OCI-LY1 (cell line): ENCODE measurements at regions not wholly inside any gene's neighbourhood (a gene's known extent, or its start where the extent isn't known, plus 50 kb on each side); places are given as distances from the start of the nearest gene placed in this dataset.

Experiments
- H2AFZ ChIP-seq: fragments of 200-600 bp; sonication (generic), shearing (Covaris generic); 2 replicates; pipeline ENCODE4 v1.6.0; 2014; ENCODE audit warnings: antibody characterized with exemption, mild to moderate bottlenecking, low read length
- H3F3A ChIP-seq: fragments of 200-600 bp; sonication (generic), shearing (Covaris generic); 2 replicates; pipeline ENCODE4 v1.6.0; 2014; ENCODE audit warnings: mild to moderate bottlenecking, antibody characterized with exemption, low read length, moderate library complexity; ENCODE audit not compliant: insufficient read depth
- H3K27ac ChIP-seq: fragments of 200-600 bp; sonication (generic); 2 replicates; pipeline ENCODE4 v1.5.1; 2014; ENCODE audit warnings: low read length, mixed run types, mild to moderate bottlenecking, low read depth; ENCODE audit not compliant: poor library complexity, severe bottlenecking
- H3K27me3 ChIP-seq: fragments of 200-600 bp; sonication (generic); 2 replicates; pipeline ENCODE4 v1.6.0; 2014; ENCODE audit warnings: antibody characterized with exemption, mild to moderate bottlenecking, low read length, moderate library complexity; ENCODE audit not compliant: insufficient read depth
- H3K36me3 ChIP-seq: fragments of 200-600 bp; sonication (generic); 2 replicates; pipeline ENCODE4 v1.6.1; 2014; ENCODE audit warnings: mild to moderate bottlenecking, antibody characterized with exemption, low read length, moderate library complexity, mixed read lengths; ENCODE audit not compliant: insufficient read depth
- H3K4me1 ChIP-seq: fragments of 200-600 bp; sonication (generic); 2 replicates; pipeline ENCODE4 v1.5.1; 2014; ENCODE audit warnings: mild to moderate bottlenecking, low read length, moderate library complexity; ENCODE audit not compliant: insufficient read depth, severe bottlenecking
- H3K4me2 ChIP-seq: fragments of 200-600 bp; sonication (generic), shearing (Covaris generic); 2 replicates; pipeline ENCODE4 v1.6.1; 2014; ENCODE audit warnings: low read length
- H3K4me3 ChIP-seq: fragments of 200-600 bp; sonication (generic); 2 replicates; pipeline ENCODE4 v1.5.1; 2014; ENCODE audit warnings: low read length, low read depth, mild to moderate bottlenecking, mixed read lengths; ENCODE audit not compliant: poor library complexity, severe bottlenecking
- H3K79me2 ChIP-seq: fragments of 200-600 bp; shearing (Covaris generic); 2 replicates; pipeline ENCODE4 v1.6.1; 2016; ENCODE audit warnings: mixed run types, low read length, mixed read lengths; ENCODE audit not compliant: insufficient read depth
- H3K9ac ChIP-seq: fragments of 200-600 bp; sonication (generic), shearing (Covaris generic); 2 replicates; pipeline ENCODE4 v1.6.1; 2014; ENCODE audit warnings: mild to moderate bottlenecking, low read length, mixed read lengths
- H3K9me2 ChIP-seq: fragments of 200-600 bp; sonication (generic), shearing (Covaris generic); 2 replicates; pipeline ENCODE4 v1.6.1; 2014; ENCODE audit warnings: low read depth, mild to moderate bottlenecking, low read length, mixed read lengths
- H3K9me3 ChIP-seq: fragments of 200-600 bp; shearing (Covaris generic); 2 replicates; pipeline ENCODE4 v1.6.1; 2014; ENCODE audit warnings: low read length, mixed read lengths
- H4K20me1 ChIP-seq: fragments of 200-600 bp; sonication (generic), shearing (Covaris generic); 2 replicates; pipeline ENCODE4 v1.6.0; 2016; ENCODE audit warnings: mild to moderate bottlenecking, low read length; ENCODE audit not compliant: insufficient read depth
- EZH2 ChIP-seq: fragments of 200-600 bp; sonication (generic), shearing (Covaris generic); IDR thresholded peaks from 2 replicates; pipeline ENCODE4 v1.8.0; 2017; ENCODE audit warnings: borderline replicate concordance, mixed run types, mild to moderate bottlenecking, antibody characterized with exemption, low read length, moderate library complexity, mixed read lengths
- TF ChIP-seq, protein P1 (sequence below): fragments of 200-600 bp; sonication (generic), shearing (Covaris generic); IDR thresholded peaks from 2 replicates; pipeline ENCODE4 v1.5.1; 2017; ENCODE audit warnings: mild to moderate bottlenecking, antibody characterized with exemption, low read length, moderate library complexity, mixed read lengths

DNA sequence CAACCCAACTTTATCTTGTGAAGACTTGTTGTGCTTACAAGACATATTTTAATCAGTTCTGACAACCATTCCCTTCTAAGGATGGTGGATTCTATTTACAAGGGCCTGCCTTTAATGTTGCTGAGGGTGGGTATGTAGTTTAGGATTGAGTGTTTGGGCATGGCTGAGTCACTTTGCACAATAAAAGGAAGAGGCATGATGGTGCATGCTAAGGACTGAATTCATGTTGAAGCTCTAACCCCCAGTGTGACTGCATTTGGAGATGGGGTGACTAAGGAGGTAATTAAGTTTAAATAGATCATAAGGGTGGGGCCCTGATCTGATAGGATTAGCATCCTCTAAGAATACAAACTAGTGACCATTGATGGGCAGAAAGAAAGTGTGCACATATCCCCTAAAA is 196.1 kb upstream of the HS3ST3A1 start:
- H3K27ac ChIP-seq, result no peak overlapping the region
- TF ChIP-seq, protein P1, sequence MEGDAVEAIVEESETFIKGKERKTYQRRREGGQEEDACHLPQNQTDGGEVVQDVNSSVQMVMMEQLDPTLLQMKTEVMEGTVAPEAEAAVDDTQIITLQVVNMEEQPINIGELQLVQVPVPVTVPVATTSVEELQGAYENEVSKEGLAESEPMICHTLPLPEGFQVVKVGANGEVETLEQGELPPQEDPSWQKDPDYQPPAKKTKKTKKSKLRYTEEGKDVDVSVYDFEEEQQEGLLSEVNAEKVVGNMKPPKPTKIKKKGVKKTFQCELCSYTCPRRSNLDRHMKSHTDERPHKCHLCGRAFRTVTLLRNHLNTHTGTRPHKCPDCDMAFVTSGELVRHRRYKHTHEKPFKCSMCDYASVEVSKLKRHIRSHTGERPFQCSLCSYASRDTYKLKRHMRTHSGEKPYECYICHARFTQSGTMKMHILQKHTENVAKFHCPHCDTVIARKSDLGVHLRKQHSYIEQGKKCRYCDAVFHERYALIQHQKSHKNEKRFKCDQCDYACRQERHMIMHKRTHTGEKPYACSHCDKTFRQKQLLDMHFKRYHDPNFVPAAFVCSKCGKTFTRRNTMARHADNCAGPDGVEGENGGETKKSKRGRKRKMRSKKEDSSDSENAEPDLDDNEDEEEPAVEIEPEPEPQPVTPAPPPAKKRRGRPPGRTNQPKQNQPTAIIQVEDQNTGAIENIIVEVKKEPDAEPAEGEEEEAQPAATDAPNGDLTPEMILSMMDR, result no peak
- no peak for TF ChIP-seq EZH2
- no peaks in the 10 kb centered on the region for H3K9me3 ChIP-seq
- H3K4me2 ChIP-seq, result no peak overlapping the region
- H3K4me3 ChIP-seq, result no peak overlapping the region
- H3K79me2 ChIP-seq, result no peaks in the 10 kb centered on the region
- no peaks in the 10 kb centered on the region for H4K20me1 ChIP-seq
- no peaks in the 10 kb centered on the region for H3K9me2 ChIP-seq
- H2AFZ ChIP-seq, result no peak overlapping the region
- no peak overlapping the region for H3K9ac ChIP-seq
- no peaks in the 10 kb centered on the region for H3K27me3 ChIP-seq
- H3K36me3 ChIP-seq, result no peaks in the 10 kb centered on the region
- H3F3A ChIP-seq, result no peaks in the 10 kb centered on the region
- no peaks in the 10 kb centered on the region for H3K4me1 ChIP-seq

DNA sequence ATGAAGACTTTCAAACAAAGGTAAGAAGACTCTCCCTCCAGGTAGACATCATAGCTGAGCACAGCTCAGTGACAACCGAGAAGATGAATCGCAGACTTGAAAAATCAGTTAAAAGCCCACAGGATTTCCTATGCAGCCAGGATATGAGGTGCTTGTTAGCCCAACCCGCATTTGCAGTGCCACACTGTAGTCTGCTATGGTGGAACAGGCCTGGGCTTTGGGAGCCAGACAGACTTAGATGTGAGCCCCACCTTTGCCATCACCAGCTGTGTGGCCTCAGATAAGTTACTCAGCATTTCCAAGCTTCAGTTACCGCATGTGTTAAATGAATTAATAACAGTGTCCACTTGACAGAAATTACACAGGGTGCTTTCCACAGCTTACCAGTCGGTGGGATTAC is 204.4 kb upstream of the HS3ST3A1 start:
- H3K4me2 ChIP-seq, result no peak overlapping the region
- no peaks in the 10 kb centered on the region for H3F3A ChIP-seq
- H3K27ac ChIP-seq, result no peak overlapping the region
- H3K36me3 ChIP-seq, result no peaks in the 10 kb centered on the region
- no peaks in the 10 kb centered on the region for H3K27me3 ChIP-seq
- H3K4me1 ChIP-seq, result no peaks in the 10 kb centered on the region
- H4K20me1 ChIP-seq, result no peaks in the 10 kb centered on the region
- TF ChIP-seq, protein P1, result no peak
- no peak for TF ChIP-seq EZH2
- H3K79me2 ChIP-seq, result no peaks in the 10 kb centered on the region
- no peaks in the 10 kb centered on the region for H3K9me2 ChIP-seq
- H3K9me3 ChIP-seq, result no peaks in the 10 kb centered on the region
- no peak overlapping the region for H2AFZ ChIP-seq
- no peak overlapping the region for H3K9ac ChIP-seq
- H3K4me3 ChIP-seq, result no peak overlapping the region

DNA sequence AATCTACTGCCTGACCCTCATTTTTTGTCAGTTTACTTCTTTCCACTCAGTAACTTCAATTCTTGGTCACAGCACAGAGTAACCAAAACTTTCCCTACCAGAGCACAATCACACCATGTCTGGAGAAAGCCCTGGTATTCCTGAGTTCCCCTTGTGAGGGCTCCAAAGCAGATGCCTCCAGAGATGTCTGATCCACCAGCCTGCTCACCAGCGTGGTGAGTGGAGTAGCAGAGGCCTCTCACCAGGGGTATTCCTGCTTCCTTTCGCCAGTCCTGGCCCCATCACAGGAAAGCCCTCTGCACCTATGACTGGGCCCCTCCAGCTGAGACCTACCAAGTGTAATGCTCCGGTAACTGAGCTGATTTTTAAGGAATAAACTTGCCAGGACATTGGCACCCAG is 205.4 kb upstream of the HS3ST3A1 start:
- Histone ChIP-seq H3K4me2 (no peak overlapping the region), H4K20me1 (no peaks in the 10 kb centered on the region), H3K4me3 (no peak overlapping the region), H3K27me3 (no peaks in the 10 kb centered on the region), H3F3A (no peaks in the 10 kb centered on the region), H3K9ac (no peak overlapping the region), H2AFZ (no peak overlapping the region), H3K9me2 (no peaks in the 10 kb centered on the region), H3K4me1 (no peaks in the 10 kb centered on the region), H3K9me3 (no peaks in the 10 kb centered on the region), H3K27ac (no peak overlapping the region), H3K79me2 (no peaks in the 10 kb centered on the region), H3K36me3 (no peaks in the 10 kb centered on the region)
- TF ChIP-seq, protein P1, result no peak
- TF ChIP-seq EZH2, result no peak
